Cerebellar cortex (tissue), 1 donor: ENCODE measurements at regions not wholly inside any gene's neighbourhood (a gene's known extent, or its start where the extent isn't known, plus 50 kb on each side); places are given as distances from the start of the nearest gene placed in this dataset.

ENCODE experiments used
- DNase-seq: peaks from one replicate; pipeline ENCODE4 v3.0.0-alpha.2; 2015; ENCODE audit warnings: low spot score

- no peak for DNase-seq
Measured at GRCh38 chr5:32503261-32503660, 58.7 kb upstream of the ZFR start.

DNA sequence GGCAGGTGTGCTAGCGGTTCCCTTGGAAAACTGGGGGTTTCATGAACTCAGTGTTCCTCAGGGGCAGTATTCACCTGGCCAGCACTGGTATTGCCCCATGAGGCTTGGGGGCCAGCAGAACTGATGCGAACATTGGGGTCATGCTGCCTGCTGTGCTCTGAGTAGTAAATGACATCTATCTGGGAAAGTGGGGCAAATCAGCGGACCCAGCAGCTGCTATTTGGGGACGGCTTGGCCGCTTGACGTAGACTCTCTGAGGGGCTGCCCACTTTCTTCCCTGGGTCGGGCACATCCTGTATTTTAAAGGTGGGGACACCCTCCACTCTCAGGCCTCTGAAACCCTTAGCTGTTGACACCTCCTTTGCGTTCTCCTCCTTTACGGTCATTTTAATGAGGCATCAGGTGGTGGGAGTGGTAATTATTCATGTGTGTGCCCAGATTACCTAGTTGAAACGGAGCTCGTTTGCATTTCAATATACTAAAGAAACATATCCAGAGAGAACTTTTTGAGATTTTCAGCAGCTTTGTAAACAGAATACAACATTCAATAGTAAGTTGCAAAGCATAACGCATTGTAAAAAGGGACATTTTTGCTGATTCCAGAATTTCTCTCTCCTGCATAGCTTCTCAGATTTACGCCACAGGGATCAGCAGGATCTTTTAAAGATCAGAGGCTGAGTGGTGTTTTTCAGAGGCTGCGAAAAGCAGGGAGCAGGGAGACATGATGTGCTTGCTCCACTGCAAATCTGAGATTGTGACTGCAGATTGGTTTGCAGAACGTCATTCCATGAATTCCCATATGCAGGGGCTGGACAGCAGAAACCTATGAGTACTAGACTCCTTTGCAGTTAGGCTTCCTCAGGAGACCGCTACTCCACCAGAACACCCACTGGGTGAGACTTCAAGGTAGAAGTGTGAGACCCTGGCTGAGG lies 56.8 kb upstream of the ZFR start:
- DNase-seq: no peak

GRCh38 chr5:32500181-32500580 lies 55.6 kb upstream of the ZFR start:
- no peak for DNase-seq

- no peak for DNase-seq
Measured at GRCh38 chr5:32499261-32499660, 54.7 kb upstream of the ZFR start.

GRCh38 chr5:32498484-32498883 lies 53.9 kb upstream of the ZFR start:
- DNase-seq: no peak

- DNase-seq: no peak
Measured at GRCh38 chr5:32496104-32496503, 51.6 kb upstream of the ZFR start.

GRCh38 chr5:32494827-32495226 lies 50.3 kb upstream of the ZFR start:
- DNase-seq: no peak
